BLaER1 treated with 17β-estradiol and CSF1 and Interleukin-3, amounts not matched to agents 10 nM and 100 nM (cell line): ENCODE measurements at regions not wholly inside any gene's neighbourhood (a gene's known extent, or its start where the extent isn't known, plus 50 kb on each side); places are given as distances from the start of the nearest gene placed in this dataset.

ENCODE experiments used
- H3K27ac ChIP-seq, 11 experiments: shearing (Covaris generic); formaldehyde crosslinking; 2 replicates each; pipeline ENCODE4 v1.8.1; 2022
- H3K27me3 ChIP-seq, 11 experiments: shearing (Covaris generic); formaldehyde crosslinking; 2 replicates each; pipeline ENCODE4 v1.8.1; 2022
- H3K36me3 ChIP-seq, 11 experiments: shearing (Covaris generic); formaldehyde crosslinking; 2 replicates each; pipeline ENCODE4 v1.8.1; 2022
- H3K4me1 ChIP-seq, 10 experiments: shearing (Covaris generic); formaldehyde crosslinking; 2 replicates each; pipeline ENCODE4 v1.8.1; 2022
- H3K4me2 ChIP-seq, 11 experiments: shearing (Covaris generic); formaldehyde crosslinking; 2 replicates each; pipeline ENCODE4 v1.8.1; 2022
- H3K4me3 ChIP-seq, 10 experiments: shearing (Covaris generic); formaldehyde crosslinking; 2 replicates each; pipeline ENCODE4 v1.8.1; 2022
- H3K9ac ChIP-seq, 11 experiments: shearing (Covaris generic); formaldehyde crosslinking; 2 replicates each; pipeline ENCODE4 v1.8.1; 2022
- H3K9me3 ChIP-seq, 11 experiments: shearing (Covaris generic); formaldehyde crosslinking; replicated peaks in 1 of 11; 2 replicates each; pipeline ENCODE4 v1.8.1; 2022
- H4K20me1 ChIP-seq, 11 experiments: shearing (Covaris generic); formaldehyde crosslinking; 2 replicates each; pipeline ENCODE4 v1.8.1; 2022
- Cebpa-rat ChIP-seq, 11 experiments: shearing (Covaris generic); IDR thresholded peaks; 2 replicates each; pipeline ENCODE4 v1.8.1; 2022

- H3K9ac ChIP-seq, result peak overlapping the region in 3 of 11 experiments; percentile 16 to 59 (median 51); a peak in 3 of 22 replicates
- TF ChIP-seq Cebpa-rat (IDR thresholded peaks at IDR 0.05), result no peak
- peaks cover 0 to 5% (median 0%) of the 10 kb centered on the region in 11 experiments; a peak in 3 of 22 replicates for H3K9me3 ChIP-seq
Measured at GRCh38 chr1:68633141-68633919, 136.4 kb upstream of the DEPDC1 start.

DNA sequence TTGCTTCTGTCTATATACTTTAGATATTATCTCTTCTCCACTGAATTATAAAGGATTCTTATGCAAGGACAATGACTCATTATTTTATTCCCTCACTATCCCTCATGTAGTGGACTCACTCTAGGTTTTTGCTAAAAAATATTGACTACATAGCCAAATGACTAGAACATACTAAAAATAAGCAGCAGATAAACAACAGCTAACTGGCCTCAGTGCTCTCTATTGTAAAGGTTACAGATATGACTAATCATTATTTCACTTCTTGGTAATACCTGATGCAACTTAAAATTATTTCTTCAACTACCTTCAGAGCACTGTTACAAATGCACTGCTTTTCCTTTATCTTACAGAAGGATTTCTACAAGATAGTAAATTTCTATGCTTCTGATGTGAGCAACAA, 147.6 kb upstream of the DEPDC1 start:
- H3K27me3 ChIP-seq, result no peaks in the 10 kb centered on the region
- TF ChIP-seq Cebpa-rat (IDR thresholded peaks at IDR 0.05), result no peak
- H3K36me3 ChIP-seq, result no peaks in the 10 kb centered on the region
- no peak overlapping the region for H3K27ac ChIP-seq
- no peaks in the 10 kb centered on the region for H3K9me3 ChIP-seq
- no peak overlapping the region for H3K4me3 ChIP-seq
- no peak overlapping the region for H3K9ac ChIP-seq
- no peak overlapping the region for H3K4me2 ChIP-seq
- H3K4me1 ChIP-seq, result no peaks in the 10 kb centered on the region
- H4K20me1 ChIP-seq, result no peaks in the 10 kb centered on the region

More at GRCh38 chr1:68633141-68633919, 136.4 kb upstream of the DEPDC1 start:
- H3K27me3 ChIP-seq, result no peaks in the 10 kb centered on the region
- peak overlapping the region in 10 of 11 experiments; percentile 11 to 74 (median 59); a peak in 18 of 22 replicates for H3K27ac ChIP-seq
- no peaks in the 10 kb centered on the region for H4K20me1 ChIP-seq
- peak overlapping the region; percentile 22 to 62 (median 47); a peak in 20 of 22 replicates for H3K4me2 ChIP-seq
- peaks cover 0 to 12% (median 10%) of the 10 kb centered on the region in 10 experiments; a peak in 17 of 20 replicates for H3K4me1 ChIP-seq
- no peaks in the 10 kb centered on the region for H3K36me3 ChIP-seq
- no peak overlapping the region for H3K4me3 ChIP-seq

GRCh38 chr1:68651115-68651514, 154.2 kb upstream of the DEPDC1 start:
- Histone ChIP-seq H4K20me1 (no peaks in the 10 kb centered on the region), H3K9ac (no peak overlapping the region), H3K4me2 (no peak overlapping the region), H3K9me3 (no peaks in the 10 kb centered on the region), H3K4me1 (no peaks in the 10 kb centered on the region), H3K27ac (no peak overlapping the region), H3K4me3 (no peak overlapping the region), H3K27me3 (no peaks in the 10 kb centered on the region), H3K36me3 (no peaks in the 10 kb centered on the region)
- TF ChIP-seq Cebpa-rat (IDR thresholded peaks at IDR 0.05), result no peak

DNA sequence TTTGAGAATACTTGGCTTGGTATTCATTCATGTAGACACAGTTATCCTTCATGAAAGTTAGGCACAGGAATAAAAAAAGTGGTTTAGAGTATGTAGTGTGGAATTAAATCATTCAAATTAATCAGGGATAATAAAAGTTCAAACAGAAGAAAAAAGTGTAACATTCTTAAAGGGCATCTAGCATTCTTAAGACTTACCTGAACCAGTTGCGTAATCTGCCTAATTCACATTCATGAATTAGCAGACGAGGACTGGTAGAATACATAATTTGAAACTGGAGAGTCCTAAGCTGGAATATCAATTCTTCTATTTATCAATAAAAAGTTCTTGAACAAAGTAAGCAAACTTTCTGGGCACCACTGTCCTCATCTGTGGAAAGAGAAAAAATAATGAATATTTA, 157.0 kb upstream of the DEPDC1 start:
- H3K4me2 ChIP-seq, result no peak overlapping the region
- no peaks in the 10 kb centered on the region for H4K20me1 ChIP-seq
- H3K9me3 ChIP-seq, result no peaks in the 10 kb centered on the region
- no peak overlapping the region for H3K27ac ChIP-seq
- TF ChIP-seq Cebpa-rat (IDR thresholded peaks at IDR 0.05), result no peak
- H3K27me3 ChIP-seq, result no peaks in the 10 kb centered on the region
- H3K4me1 ChIP-seq, result no peaks in the 10 kb centered on the region
- no peak overlapping the region for H3K9ac ChIP-seq
- no peak overlapping the region for H3K4me3 ChIP-seq
- H3K36me3 ChIP-seq, result no peaks in the 10 kb centered on the region

GRCh38 chr1:68673771-68674170, 176.9 kb upstream of the DEPDC1 start:
- H3K9me3 ChIP-seq, result no peaks in the 10 kb centered on the region
- H3K36me3 ChIP-seq, result no peaks in the 10 kb centered on the region
- H3K4me2 ChIP-seq, result no peak overlapping the region
- H3K4me3 ChIP-seq, result no peak overlapping the region
- no peak for TF ChIP-seq Cebpa-rat (IDR thresholded peaks at IDR 0.05)
- no peaks in the 10 kb centered on the region for H3K4me1 ChIP-seq
- no peaks in the 10 kb centered on the region for H3K27me3 ChIP-seq
- no peak overlapping the region for H3K9ac ChIP-seq
- no peaks in the 10 kb centered on the region for H4K20me1 ChIP-seq
- H3K27ac ChIP-seq, result no peak overlapping the region

- H3K4me1 ChIP-seq, result no peaks in the 10 kb centered on the region
- TF ChIP-seq Cebpa-rat (IDR thresholded peaks at IDR 0.05), result no peak
- H3K4me3 ChIP-seq, result no peak overlapping the region
- no peak overlapping the region for H3K4me2 ChIP-seq
- H3K9me3 ChIP-seq, result no peaks in the 10 kb centered on the region
- H3K27me3 ChIP-seq, result no peaks in the 10 kb centered on the region
- no peak overlapping the region for H3K27ac ChIP-seq
- H4K20me1 ChIP-seq, result no peaks in the 10 kb centered on the region
- no peak overlapping the region for H3K9ac ChIP-seq
- no peaks in the 10 kb centered on the region for H3K36me3 ChIP-seq
Measured at GRCh38 chr1:68675336-68675735, 178.5 kb upstream of the DEPDC1 start.

GRCh38 chr1:68677684-68678351, 180.9 kb upstream of the DEPDC1 start:
- no peaks in the 10 kb centered on the region for H4K20me1 ChIP-seq
- no peak overlapping the region for H3K4me2 ChIP-seq
- H3K4me3 ChIP-seq, result no peak overlapping the region
- H3K36me3 ChIP-seq, result no peaks in the 10 kb centered on the region
- no peak for TF ChIP-seq Cebpa-rat (IDR thresholded peaks at IDR 0.05)
- H3K27me3 ChIP-seq, result no peaks in the 10 kb centered on the region
- H3K9ac ChIP-seq, result no peak overlapping the region
- H3K27ac ChIP-seq, result no peak overlapping the region
- H3K4me1 ChIP-seq, result no peaks in the 10 kb centered on the region
- H3K9me3 ChIP-seq, result no peaks in the 10 kb centered on the region

GRCh38 chr1:68696221-68696620, 199.3 kb upstream of the DEPDC1 start:
- no peak overlapping the region for H3K27ac ChIP-seq
- no peaks in the 10 kb centered on the region for H3K4me1 ChIP-seq
- no peak overlapping the region for H3K4me3 ChIP-seq
- no peaks in the 10 kb centered on the region for H4K20me1 ChIP-seq
- H3K9ac ChIP-seq, result no peak overlapping the region
- H3K36me3 ChIP-seq, result no peaks in the 10 kb centered on the region
- H3K4me2 ChIP-seq, result no peak overlapping the region
- no peaks in the 10 kb centered on the region for H3K9me3 ChIP-seq
- H3K27me3 ChIP-seq, result no peaks in the 10 kb centered on the region
- no peak for TF ChIP-seq Cebpa-rat (IDR thresholded peaks at IDR 0.05)

DNA sequence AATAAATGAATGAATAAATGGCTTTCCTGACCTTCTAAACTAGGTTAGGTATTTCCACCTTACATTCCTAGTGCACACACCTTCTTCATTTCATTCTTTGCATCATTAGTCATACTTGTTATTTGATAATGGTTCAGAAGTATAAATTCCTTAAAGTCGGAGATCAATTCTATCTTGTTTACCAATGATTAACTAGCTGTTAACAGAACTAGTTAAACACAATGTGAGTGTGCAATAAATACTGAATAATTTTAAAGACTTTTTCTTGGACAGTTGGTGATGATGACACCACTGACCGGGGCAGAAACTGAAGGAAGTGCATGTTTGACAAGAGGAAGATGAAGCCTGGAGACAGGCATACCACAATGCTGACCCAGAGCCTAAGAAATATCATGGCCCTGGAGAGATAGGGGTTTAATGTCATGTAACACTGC, 207.1 kb upstream of the DEPDC1 start:
- H3K9me3 ChIP-seq, result peaks cover 0 to 6% (median under 1%) of the 10 kb centered on the region in 11 experiments; a peak in 3 of 22 replicates
- no peaks in the 10 kb centered on the region for H4K20me1 ChIP-seq
- no peak overlapping the region for H3K4me3 ChIP-seq
- no peaks in the 10 kb centered on the region for H3K36me3 ChIP-seq
- H3K4me2 ChIP-seq, result no peak overlapping the region
- H3K4me1 ChIP-seq, result no peaks in the 10 kb centered on the region
- H3K27ac ChIP-seq, result no peak overlapping the region
- no peak overlapping the region for H3K9ac ChIP-seq
- no peak for TF ChIP-seq Cebpa-rat (IDR thresholded peaks at IDR 0.05)
- H3K27me3 ChIP-seq, result no peaks in the 10 kb centered on the region
